T47D (cell line): ENCODE measurements at regions not wholly inside any gene's neighbourhood (a gene's known extent, or its start where the extent isn't known, plus 50 kb on each side); places are given as distances from the start of the nearest gene placed in this dataset.

Source experiments
- DNase-seq, 2 experiments: peaks; one replicate each; pipeline versions ENCODE4 v3.0.0 to v3.0.0-alpha.2; 2011 to 2012; ENCODE audit warnings: low read depth in 1 of 2, low spot score in 1 of 2
- JUND ChIP-seq: IDR thresholded peaks from 2 replicates; pipeline ENCODE4 v1.6.1; 2012; ENCODE audit warnings: low read depth
- in situ Hi-C: cut with HindIII; loops from 2 replicates; pipeline ENCODE4 v1.10.0; 2016; ENCODE audit warnings: low sequenced_read_pairs, low pct_unique_long_range_greater_than_20kb

DNA sequence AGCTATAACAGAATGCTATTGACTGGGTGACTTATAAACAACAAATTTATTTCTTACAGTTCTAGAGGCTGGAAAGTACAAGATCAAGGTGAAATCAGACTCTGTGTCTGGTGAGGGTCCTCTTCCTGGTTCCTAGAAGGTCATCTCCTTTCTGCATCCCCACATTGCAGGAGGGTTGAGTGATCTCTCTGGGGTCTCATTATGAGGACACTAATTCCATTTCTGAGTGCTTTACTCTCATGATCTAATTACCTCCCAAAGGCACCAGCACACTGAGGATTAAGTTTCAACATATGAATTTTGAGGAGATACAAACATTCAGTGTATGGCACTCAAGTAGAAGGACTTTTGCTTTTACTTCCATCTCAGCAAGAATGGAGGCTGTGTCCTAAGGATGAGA lies 534.1 kb upstream of the KCNMB2 start:
- TF ChIP-seq JUND: no peak
- DNase-seq: no peak
- in situ Hi-C loops: no loop called here

DNA sequence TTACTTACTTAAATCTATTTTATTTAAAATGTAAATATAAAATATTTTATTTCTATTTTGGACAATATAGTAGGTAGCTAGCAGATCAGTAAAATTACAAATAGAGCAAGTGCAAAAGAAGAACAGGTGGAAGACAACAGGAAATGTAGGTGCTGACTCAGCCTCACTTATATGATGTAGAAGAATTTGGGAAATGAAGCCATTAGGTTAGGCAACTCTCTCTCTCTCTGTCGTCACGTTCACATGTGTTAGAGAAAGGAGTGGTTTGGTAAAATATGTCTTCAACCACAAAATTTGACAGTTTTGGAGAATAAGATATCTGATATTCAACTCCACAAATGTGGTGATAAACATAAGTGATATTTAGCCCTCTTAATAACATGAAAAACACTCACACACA lies 532.5 kb upstream of the KCNMB2 start:
- no peak for DNase-seq
- no peak for TF ChIP-seq JUND
- in situ Hi-C loops: no loop called here

DNA sequence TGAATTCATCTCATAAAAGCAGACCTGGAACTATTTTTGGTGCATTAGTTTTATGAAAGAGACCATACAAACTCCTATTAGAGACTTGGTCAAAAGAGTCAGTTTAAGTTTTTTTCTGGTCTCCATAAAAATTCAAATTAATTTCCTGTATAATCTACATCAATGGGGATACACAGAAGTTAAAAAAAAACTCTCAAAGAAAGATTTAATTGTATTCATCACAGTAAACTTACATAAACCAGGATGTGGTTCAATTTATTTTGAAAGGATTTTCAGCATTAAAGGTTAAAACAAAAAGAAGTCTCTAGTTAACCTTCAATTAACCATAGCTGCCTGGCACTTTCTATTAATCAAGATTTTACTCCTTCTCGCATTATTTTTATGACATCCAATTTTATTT lies 530.3 kb upstream of the KCNMB2 start:
- TF ChIP-seq JUND: no peak
- no peak for DNase-seq
- in situ Hi-C loops: no loop called here

DNA sequence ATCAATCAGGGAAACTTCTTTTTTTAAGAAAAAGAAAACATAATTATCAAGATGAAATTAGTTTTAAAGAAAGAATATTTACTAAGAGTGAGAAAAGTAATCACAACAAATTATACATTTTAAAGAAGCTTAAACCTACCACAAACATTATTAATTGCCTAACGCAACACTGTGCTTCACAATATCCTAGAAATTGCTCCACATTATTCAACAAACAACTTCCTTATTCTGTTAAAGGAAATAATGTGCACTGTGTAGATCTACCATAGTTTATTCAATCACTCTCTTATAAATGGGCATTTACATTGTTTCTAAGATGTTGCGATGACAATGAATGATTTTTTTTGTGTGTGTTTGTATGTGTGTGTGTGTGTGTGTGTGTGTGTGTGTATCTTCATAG lies 525.9 kb upstream of the KCNMB2 start:
- TF ChIP-seq JUND: no peak
- DNase-seq: no peak
- in situ Hi-C loops: no loop called here

DNA sequence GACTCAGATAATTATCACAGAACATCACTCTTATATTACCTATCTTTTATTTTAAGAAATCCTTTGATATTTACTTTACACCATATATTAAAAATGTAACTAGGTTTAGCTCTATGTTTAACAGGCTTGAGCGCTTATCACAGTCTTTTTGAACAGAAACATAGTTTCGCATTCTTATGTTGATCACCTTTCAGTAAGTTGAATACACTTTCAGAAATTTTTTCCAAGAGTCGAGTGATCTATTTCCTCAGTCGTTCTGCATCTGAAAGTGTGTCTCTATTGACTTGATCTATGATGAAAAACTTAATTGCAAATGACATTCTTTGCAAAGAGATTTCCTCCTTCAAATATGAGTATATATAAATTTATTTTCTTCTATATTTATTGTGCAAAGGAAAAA lies 516.6 kb upstream of the KCNMB2 start:
- DNase-seq: no peak
- TF ChIP-seq JUND: no peak
- in situ Hi-C loops: no loop called here

DNA sequence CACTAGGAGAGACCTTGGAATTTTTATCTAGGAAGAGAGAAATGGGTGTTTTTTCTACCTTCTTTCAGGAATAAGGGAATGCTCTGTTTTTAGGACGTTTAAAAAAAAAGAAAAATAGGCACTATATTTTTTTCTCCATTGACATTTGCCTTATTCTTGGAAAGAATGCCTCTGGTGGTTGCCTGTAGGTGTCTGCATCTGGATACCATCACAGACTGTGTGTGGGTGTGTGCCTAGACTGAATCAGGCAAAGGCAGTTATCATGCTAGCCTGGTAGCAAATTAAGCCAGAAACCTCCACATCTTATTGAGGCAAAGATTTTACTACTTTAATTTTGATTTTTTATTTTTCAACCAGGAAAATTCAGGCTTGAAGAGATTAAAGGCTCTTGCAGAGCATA lies 513.6 kb upstream of the KCNMB2 start:
- no peak for DNase-seq
- in situ Hi-C loops: no loop called here

DNA sequence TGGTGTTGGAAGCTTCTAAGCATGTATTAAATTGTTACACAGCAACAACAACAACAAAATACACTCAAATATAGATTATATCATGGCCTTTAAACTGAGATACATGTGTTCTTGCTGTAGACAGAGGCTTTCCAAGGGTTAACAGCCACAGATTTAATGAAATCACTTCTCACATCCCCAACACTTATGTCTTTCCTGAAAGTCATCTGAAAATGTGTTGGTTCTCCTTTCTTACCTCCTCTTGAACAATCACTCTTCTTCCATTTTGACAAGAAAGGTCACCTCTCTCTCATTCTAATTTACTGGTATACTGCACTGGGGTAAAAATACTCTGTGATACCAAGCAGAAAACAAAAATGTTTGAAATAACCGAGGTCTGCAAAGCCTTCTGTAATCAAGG lies 507.3 kb upstream of the KCNMB2 start:
- no peak for TF ChIP-seq JUND
- in situ Hi-C loops: no loop called here
- DNase-seq: no peak

More for the DNA sequence above, 513.6 kb upstream of the KCNMB2 start:
- no peak for TF ChIP-seq JUND

DNA sequence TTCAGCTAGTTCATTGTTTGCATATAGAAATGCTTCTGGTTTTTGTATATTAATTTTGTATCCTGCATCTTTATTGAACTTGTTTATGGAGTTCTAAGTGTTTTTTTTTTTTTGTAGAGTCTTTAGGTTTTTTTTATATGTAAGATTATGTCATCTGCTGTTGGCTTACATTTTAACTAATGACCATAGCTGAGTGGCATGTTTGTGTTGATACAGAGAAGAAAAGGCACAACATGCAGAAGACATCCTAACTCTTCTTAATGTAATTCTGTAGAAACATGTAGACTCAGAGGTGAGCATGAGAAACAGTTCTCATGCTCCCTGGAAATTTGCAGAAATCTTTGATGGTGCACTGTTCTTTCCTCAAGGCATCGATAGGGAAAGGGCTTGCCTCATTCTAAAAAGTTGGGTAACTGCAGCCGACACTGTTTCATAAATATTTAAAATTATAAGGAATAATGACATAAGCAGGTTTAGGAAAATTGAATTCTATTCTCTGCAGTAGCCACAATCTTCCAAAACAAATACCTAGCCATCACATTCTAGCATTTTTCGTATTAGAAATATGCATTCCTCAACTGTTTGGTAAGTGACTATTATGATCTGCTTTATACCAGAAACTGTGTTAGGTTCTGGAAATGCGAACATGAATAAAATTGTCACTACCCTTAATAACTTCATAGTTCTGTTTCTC lies 499.6 kb upstream of the KCNMB2 start:
- in situ Hi-C loops: no loop called here
- no peak for TF ChIP-seq JUND
- DNase-seq: no peak

DNA sequence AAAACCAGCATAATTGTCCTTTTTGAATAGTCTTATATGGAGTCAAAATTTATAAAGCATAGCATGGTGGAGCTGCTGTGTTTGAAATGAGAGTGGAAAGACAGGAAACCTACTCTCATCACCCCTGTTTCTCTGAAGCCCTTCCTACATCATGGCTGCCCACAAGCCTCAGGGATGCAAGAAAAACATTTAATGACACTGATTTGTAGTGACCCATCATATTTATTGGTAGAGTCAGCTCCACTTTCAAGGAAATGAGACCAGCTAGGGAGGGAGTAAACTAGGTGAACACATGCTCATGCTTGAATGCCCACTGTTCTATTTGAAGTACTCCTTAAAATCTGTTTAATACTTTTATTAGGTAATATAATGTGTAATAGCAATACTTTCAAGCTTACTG lies 494.3 kb upstream of the KCNMB2 start:
- in situ Hi-C loops: no loop called here
- TF ChIP-seq JUND: no peak
- DNase-seq: no peak

DNA sequence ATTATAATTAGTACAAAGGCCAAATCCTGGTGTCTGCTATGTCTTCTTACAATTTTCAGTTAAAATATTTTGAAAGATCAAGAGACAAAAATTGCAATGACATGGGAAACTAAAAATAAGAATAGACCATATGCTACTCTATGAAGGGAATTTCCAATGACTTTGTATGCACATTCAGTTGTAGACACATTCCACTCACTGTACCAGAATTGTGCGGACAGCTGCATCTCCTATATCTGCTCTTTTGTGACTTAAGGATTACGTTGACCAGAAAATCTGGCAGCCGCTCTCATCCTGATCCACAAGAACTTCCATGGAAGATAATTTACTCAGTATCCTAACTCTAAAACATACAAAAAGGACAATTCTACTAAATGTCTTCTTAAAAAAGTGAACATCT lies 493.9 kb upstream of the KCNMB2 start:
- in situ Hi-C loops: no loop called here
- no peak for DNase-seq
- TF ChIP-seq JUND: no peak

DNA sequence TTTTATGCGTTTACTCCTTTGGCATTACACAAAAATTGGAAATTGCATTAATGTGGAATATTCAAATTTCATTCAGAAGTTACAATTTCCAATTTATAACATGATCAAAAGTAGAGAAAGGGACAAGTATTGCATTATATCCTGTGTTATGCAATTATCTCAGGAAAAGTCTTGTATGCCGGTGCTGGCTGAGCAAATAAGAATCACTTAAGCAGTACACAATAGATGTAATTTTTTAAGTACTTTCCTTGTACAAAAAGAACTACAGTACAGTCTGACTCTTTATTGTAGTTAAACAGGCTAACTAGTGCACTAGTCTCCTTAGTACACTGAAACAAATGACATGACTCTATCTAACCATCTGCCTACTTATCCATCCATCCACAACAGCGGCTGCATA lies 493.2 kb upstream of the KCNMB2 start:
- no peak for DNase-seq
- no peak for TF ChIP-seq JUND
- in situ Hi-C loops: no loop called here

DNA sequence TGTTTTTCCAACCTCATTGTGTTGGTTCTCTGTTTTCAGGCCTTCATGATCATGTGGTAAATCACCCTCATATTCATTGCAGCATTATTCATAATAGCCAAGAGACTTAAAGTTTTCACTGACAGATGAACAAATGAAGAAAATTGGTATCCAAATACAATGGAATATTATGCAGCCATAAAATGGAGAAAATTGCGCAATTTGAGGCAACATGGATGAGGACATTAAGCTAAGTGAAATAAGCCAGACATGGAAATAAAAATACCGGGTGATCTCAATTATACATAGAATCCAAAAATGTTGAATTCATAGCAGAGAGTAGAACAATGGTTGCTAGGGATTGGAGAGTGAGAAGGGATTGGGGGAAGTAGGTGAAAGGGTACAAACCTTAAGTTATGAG lies 491.9 kb upstream of the KCNMB2 start:
- no peak for TF ChIP-seq JUND
- in situ Hi-C loops: no loop called here
- no peak for DNase-seq

DNA sequence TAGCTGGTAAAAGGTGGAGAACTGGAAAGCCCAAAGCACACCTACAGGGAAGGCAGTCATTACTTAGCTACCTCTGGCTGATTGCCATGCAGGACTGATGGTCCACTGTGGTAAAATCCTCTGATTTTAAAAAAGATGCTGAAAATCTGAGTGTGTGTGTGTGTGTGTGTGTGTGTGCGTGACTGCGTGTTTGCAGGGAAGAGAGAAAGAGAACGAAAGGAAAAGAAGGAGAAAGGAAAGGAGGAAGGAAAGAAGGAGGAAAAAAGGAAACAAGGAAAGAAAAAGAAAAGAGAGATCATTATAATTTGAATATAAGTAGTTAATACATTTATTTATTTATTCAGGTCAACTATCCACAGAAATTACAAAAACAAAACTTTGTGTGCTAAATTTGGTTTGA lies 488.7 kb upstream of the KCNMB2 start:
- no peak for DNase-seq
- no peak for TF ChIP-seq JUND
- in situ Hi-C loops: no loop called here

DNA sequence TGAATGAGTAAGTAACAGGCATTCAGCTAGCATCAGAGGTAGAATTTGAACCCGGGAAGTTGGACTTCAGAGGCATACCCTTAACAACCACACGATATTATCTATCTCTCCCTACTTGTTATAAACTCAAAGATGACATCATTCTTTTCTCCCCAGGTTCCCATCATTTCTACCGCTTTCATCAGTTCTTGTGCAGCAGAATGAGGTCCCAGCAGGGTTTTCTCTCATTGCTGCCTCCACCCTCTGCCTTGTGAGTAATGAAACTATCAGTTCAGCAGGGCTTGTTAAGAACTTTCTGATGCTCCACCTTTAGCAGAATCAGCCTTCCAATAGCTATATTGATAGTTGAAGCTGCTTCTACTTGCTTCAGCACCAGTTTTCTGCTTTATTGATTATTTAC lies 487.5 kb upstream of the KCNMB2 start:
- in situ Hi-C loops: no loop called here
- no peak for DNase-seq
- TF ChIP-seq JUND: no peak
